Caco-2 (cell line): ENCODE measurements at regions not wholly inside any gene's neighbourhood (a gene's known extent, or its start where the extent isn't known, plus 50 kb on each side); places are given as distances from the start of the nearest gene placed in this dataset.

ENCODE experiments used
- BruUV-seq: library from RNA; stranded (reverse); fragments of 400-500 nt; replicated peaks from 2 replicates; lab custom pipeline; 2021; lab: Mats Ljungman, UMichigan
- CTCF ChIA-PET: fragments of 300-600 bp; sonication (Branson Sonifier 250); formaldehyde crosslinking; loops from one replicate; lab custom pipeline; 2022; ENCODE audit warnings: antibody characterized with exemption; lab: Charles Lee
- POLR2A ChIA-PET: fragments of 300-600 bp; sonication (Branson Sonifier 250); formaldehyde crosslinking; loops from one replicate; lab custom pipeline; 2022; ENCODE audit warnings: antibody characterized with exemption; lab: Charles Lee
- DNase-seq, 2 experiments: peaks; one replicate each; pipeline versions ENCODE4 v3.0.0 to v3.0.0-alpha.2; 2020 to 2022
- H3K27me3 ChIP-seq: replicated peaks from 2 replicates; pipeline ENCODE4 v1.6.0; 2011; ENCODE audit warnings: low read length; ENCODE audit not compliant: control insufficient read depth, insufficient read depth
- H3K36me3 ChIP-seq: 2 replicates; pipeline ENCODE4 v1.5.1; 2011; ENCODE audit warnings: low read length; ENCODE audit not compliant: control insufficient read depth, insufficient read depth
- H3K4me1 ChIP-seq: fragments of 250-450 bp; sonication (Bioruptor Pico); 2 replicates; pipeline ENCODE4 v1.5.1; 2020; ENCODE audit warnings: mild to moderate bottlenecking
- H3K4me3 ChIP-seq: 2 replicates; pipeline ENCODE4 v1.5.1; 2011; ENCODE audit warnings: low read depth, mild to moderate bottlenecking, control low read depth, low read length
- H3K9me3 ChIP-seq: fragments of 250-450 bp; sonication (Bioruptor Pico); 2 replicates; pipeline ENCODE4 v1.5.1; 2020; ENCODE audit warnings: mild to moderate bottlenecking, moderate library complexity
- H3K27ac Mint-ChIP-seq: one replicate; pipeline ENCODE4 v1.8.0; 2022; ENCODE audit warnings: mixed read lengths; ENCODE audit not compliant: unreplicated experiment
- H3K27me3 Mint-ChIP-seq: one replicate; pipeline ENCODE4 v1.8.0; 2022; ENCODE audit warnings: mixed read lengths; ENCODE audit not compliant: insufficient read depth, unreplicated experiment
- H3K36me3 Mint-ChIP-seq: one replicate; pipeline ENCODE4 v1.8.0; 2022; ENCODE audit warnings: mild to moderate bottlenecking, mixed read lengths; ENCODE audit not compliant: insufficient read depth, unreplicated experiment
- H3K4me1 Mint-ChIP-seq: one replicate; pipeline ENCODE4 v1.8.0; 2022; ENCODE audit warnings: low read depth, mixed read lengths; ENCODE audit not compliant: unreplicated experiment
- H3K4me3 Mint-ChIP-seq: one replicate; pipeline ENCODE4 v1.8.0; 2022; ENCODE audit warnings: mild to moderate bottlenecking, moderate library complexity, mixed read lengths; ENCODE audit not compliant: unreplicated experiment
- H3K9me3 Mint-ChIP-seq: one replicate; pipeline ENCODE4 v1.8.0; 2022; ENCODE audit warnings: mixed read lengths; ENCODE audit not compliant: unreplicated experiment
- CTCF ChIP-seq, 2 experiments: fragments of 200-600 bp in 1 of 2; IDR thresholded peaks; 1 replicate in 1 of 2; 2 replicates in 1 of 2; pipeline versions ENCODE4 v1.5.1 to v1.8.0; 2011 to 2022; ENCODE audit warnings: antibody characterized with exemption in 1 of 2, control low read depth in 1 of 2, inconsistent platforms in 1 of 2, low read depth in 1 of 2, low read length in 1 of 2, mild to moderate bottlenecking in 1 of 2, moderate library complexity in 1 of 2; ENCODE audit not compliant: insufficient read depth in 1 of 2, severe bottlenecking in 1 of 2, unreplicated experiment in 1 of 2
- intact Hi-C: fragments of 100-400 bp; cut with micrococcal nuclease; formaldehyde crosslinking; loops from one replicate; pipeline ENCODE4 v1.10.0; 2022; ENCODE audit not compliant: unreplicated experiment

- BruUV-seq = no TSS peak
- H3K4me3 Mint-ChIP-seq = no peak overlapping the region
- Histone ChIP-seq H3K4me3 (no peak overlapping the region), H3K9me3 (no peaks in the 10 kb centered on the region), H3K36me3 (no peaks in the 10 kb centered on the region), H3K4me1 (no peaks in the 10 kb centered on the region), H3K27me3 (no peaks in the 10 kb centered on the region)
- no peaks in the 10 kb centered on the region for H3K9me3 Mint-ChIP-seq
- H3K36me3 Mint-ChIP-seq = no peaks in the 10 kb centered on the region
- no peaks in the 10 kb centered on the region for H3K4me1 Mint-ChIP-seq
- DNase-seq = no peak
- TF ChIP-seq CTCF (IDR thresholded peaks at IDR 0.05; ENCODE audit: insufficient read depth in 1 of 2, low read depth in 1 of 2, low read length in 1 of 2, severe bottlenecking in 1 of 2, unreplicated experiment in 1 of 2) = no peak
- CTCF ChIA-PET = no interaction called here
- H3K27ac Mint-ChIP-seq = no peak overlapping the region
- POLR2A ChIA-PET = no interaction called here
- intact Hi-C loops = no loop called here
- peaks cover 12% of the 10 kb centered on the region for H3K27me3 Mint-ChIP-seq
Observed at GRCh38 chr5:5658226-5658625, 235.7 kb downstream of the ICE1 start.

GRCh38 chr5:5652181-5652580, 229.7 kb downstream of the ICE1 start:
- intact Hi-C loops = no loop called here
- Mint-ChIP-seq H3K27ac (no peak overlapping the region), H3K4me1 (no peaks in the 10 kb centered on the region), H3K36me3 (no peaks in the 10 kb centered on the region), H3K9me3 (no peaks in the 10 kb centered on the region), H3K27me3 (peaks cover 3% of the 10 kb centered on the region), H3K4me3 (no peak overlapping the region)
- H3K9me3 ChIP-seq = no peaks in the 10 kb centered on the region
- ChIA-PET POLR2A (no interaction called here), CTCF (no interaction called here)
- H3K36me3 ChIP-seq = no peaks in the 10 kb centered on the region
- TF ChIP-seq CTCF (IDR thresholded peaks at IDR 0.05; ENCODE audit: insufficient read depth in 1 of 2, low read depth in 1 of 2, low read length in 1 of 2, severe bottlenecking in 1 of 2, unreplicated experiment in 1 of 2) = no peak
- BruUV-seq = no TSS peak
- no peak overlapping the region for H3K4me3 ChIP-seq
- H3K27me3 ChIP-seq = no peaks in the 10 kb centered on the region
- no peak for DNase-seq
- no peaks in the 10 kb centered on the region; the same call in 1 of the 2 replicates for H3K4me1 ChIP-seq

DNA sequence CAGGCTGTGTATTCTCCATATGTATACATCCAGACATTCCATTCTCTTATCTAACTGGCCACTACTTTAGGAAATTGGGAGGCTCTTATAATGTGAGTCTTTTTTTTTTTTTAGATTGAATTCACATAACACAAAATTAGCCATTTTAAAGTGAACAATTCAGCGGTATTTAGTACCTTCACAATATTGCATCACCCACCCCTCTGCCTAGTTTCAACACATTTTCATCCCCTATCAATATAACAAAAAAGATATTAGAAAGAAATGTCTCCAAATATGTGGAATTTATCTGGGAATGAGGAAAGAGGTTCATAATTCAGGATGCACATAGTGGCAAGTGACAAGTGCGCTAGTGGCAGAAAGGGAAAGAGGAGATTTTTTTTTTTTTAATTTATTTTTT, 228.5 kb downstream of the ICE1 start:
- H3K36me3 ChIP-seq = no peaks in the 10 kb centered on the region
- intact Hi-C loops = no loop called here
- no peaks in the 10 kb centered on the region; the same call in 1 of the 2 replicates for H3K4me1 ChIP-seq
- BruUV-seq = no TSS peak
- Mint-ChIP-seq H3K36me3 (no peaks in the 10 kb centered on the region), H3K27me3 (peaks cover 3% of the 10 kb centered on the region), H3K4me3 (no peak overlapping the region), H3K4me1 (no peaks in the 10 kb centered on the region), H3K9me3 (no peaks in the 10 kb centered on the region), H3K27ac (no peak overlapping the region)
- H3K9me3 ChIP-seq = no peaks in the 10 kb centered on the region
- DNase-seq = no peak
- CTCF ChIA-PET = no interaction called here
- no peak overlapping the region for H3K4me3 ChIP-seq
- TF ChIP-seq CTCF (IDR thresholded peaks at IDR 0.05; ENCODE audit: insufficient read depth in 1 of 2, low read depth in 1 of 2, low read length in 1 of 2, severe bottlenecking in 1 of 2, unreplicated experiment in 1 of 2) = no peak
- no peaks in the 10 kb centered on the region for H3K27me3 ChIP-seq
- POLR2A ChIA-PET = no interaction called here
